SJCRH30 (cell line): ENCODE measurements at regions not wholly inside any gene's neighbourhood (a gene's known extent, or its start where the extent isn't known, plus 50 kb on each side); places are given as distances from the start of the nearest gene placed in this dataset.
A peak's percentile ranks its signal among the peaks of the same experiment; 100 is the strongest.

Source experiments
- DNase-seq, 2 experiments: peaks; one replicate each; pipeline ENCODE4 v3.0.0-alpha.2; 2015 to 2020
- H3K27ac ChIP-seq: fragments of 250-450 bp; sonication (Bioruptor Pico); 2 replicates; pipeline ENCODE4 v1.5.1; 2020; ENCODE audit warnings: mild to moderate bottlenecking, moderate library complexity
- H3K27me3 ChIP-seq: fragments of 250-450 bp; sonication (Bioruptor Pico); 2 replicates; pipeline ENCODE4 v1.5.1; 2020; ENCODE audit warnings: mild to moderate bottlenecking, moderate library complexity
- H3K36me3 ChIP-seq: fragments of 250-450 bp; sonication (Bioruptor Pico); 2 replicates; pipeline ENCODE4 v1.5.1; 2020; ENCODE audit warnings: mild to moderate bottlenecking, moderate library complexity
- H3K4me1 ChIP-seq: fragments of 250-450 bp; sonication (Bioruptor Pico); 2 replicates; pipeline ENCODE4 v1.5.1; 2020; ENCODE audit warnings: mild to moderate bottlenecking, moderate library complexity
- H3K4me3 ChIP-seq: fragments of 250-450 bp; sonication (Bioruptor Pico); 2 replicates; pipeline ENCODE4 v1.5.1; 2020; ENCODE audit warnings: mild to moderate bottlenecking, moderate library complexity
- H3K9me3 ChIP-seq: fragments of 250-450 bp; sonication (Bioruptor Pico); replicated peaks from 2 replicates; pipeline ENCODE4 v1.5.1; 2020; ENCODE audit warnings: mild to moderate bottlenecking, moderate library complexity

DNA sequence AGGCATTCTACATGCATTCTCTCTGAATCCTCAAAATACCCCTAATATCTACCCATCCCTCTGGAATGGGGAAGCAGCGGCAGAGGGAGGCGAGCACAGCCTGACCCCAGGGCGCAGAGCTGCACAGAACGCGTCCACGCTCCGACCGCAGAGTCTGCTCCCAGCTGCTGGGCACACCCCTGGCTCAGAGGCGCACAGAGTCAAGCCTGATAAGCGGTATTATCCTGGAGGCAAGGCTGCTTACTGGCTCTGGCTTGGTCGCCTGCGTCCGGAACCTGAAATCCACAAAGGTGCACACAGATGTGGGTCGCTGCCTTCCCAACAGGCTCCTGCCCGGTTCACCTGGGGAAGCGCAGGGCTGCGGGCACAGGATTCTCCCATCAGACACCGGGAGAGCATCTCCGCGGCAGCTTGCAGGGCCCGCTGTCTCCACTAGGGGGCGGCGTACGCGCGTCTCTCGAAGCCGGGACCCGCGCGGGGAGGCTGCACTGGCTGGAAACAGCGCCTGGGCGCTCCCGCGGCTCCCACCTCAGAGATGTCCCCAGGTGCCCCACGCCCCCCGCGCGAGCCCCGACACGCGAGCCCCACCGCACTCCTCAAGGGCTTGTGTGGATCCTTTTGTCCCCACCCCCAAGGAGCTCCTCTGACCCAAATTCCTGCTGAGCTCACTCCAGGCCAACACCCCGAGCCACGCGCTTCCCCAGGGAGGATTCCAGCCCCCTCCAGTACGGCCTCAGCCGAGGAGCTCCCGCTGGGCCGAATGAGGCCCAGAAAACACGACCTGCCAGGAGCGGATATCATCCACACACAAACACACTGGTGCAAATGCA, 120.1 kb upstream of the FZD10 start:
- Histone ChIP-seq H3K27ac (no peak overlapping the region), H3K36me3 (no peaks in the 10 kb centered on the region), H3K27me3 (no peaks in the 10 kb centered on the region), H3K4me3 (no peak overlapping the region), H3K9me3 (no peaks in the 10 kb centered on the region), H3K4me1 (no peaks in the 10 kb centered on the region)
- DNase-seq = no peak

DNA sequence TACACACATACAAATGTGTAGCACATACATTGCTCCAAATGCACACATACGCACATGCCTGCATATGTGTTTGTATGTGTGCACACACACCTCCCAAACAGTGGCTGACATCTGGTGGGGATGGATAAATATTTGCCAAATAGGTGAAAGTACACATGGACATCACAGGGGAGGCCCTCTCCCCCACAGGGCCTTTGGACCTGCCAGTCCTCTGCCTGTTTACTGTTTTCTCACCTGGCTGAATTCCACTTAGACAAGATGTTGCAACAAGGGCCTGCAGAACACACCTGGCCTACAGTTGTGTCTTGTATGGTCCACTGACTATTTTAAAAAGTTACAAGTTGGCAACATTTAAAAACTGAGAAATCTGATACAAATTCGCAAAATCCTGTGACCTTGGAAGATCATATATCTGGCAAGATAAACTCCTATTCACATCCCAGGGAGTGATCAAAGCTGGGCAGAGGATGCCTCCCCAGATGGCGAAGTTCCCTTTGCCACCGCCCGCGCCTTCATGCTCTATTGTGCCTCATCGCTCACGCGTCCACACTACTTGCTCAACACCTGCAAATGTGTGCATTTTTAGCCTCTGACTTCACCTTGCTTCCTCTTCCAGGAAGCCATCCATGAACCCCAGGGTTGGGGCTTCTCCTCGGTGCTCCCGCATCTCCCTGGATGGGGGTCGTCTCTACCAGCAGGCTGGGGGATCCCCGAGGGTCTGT, 118.4 kb upstream of the FZD10 start:
- H3K4me3 ChIP-seq = no peak overlapping the region
- H3K36me3 ChIP-seq = no peaks in the 10 kb centered on the region
- no peak for DNase-seq
- H3K27ac ChIP-seq = no peak overlapping the region
- no peaks in the 10 kb centered on the region for H3K27me3 ChIP-seq
- no peaks in the 10 kb centered on the region for H3K4me1 ChIP-seq
- H3K9me3 ChIP-seq = no peaks in the 10 kb centered on the region

DNA sequence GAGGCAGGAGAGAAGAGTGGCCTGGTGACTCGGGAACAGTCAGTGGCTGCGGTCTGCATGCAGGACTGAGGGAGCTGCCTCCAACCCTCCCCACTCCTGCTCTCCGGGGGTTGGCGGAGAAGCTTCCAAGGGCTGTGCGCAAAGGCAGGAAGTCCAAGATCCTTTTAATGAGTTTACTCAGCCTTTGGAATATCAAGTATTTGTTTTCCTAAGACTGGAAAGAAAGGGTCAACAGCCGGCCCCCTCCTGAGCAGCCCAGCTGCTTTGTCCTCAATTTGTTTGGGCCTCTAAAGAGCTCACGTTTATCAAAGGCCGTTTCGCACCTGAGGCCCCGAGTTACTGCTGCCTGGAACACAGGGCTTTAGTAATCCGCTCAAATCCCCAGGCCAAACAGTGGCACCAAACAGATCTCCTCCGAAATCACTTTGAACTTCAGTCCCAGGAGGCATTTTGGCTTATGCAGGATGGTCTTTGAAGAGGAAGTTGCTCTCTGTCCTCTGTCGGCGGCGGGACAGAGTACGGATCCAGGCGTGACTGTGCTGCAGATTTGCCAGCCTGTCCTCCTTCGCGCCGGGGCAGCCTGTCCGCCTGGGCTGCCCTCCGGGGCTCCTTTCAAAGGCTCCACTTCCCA, 117.2 kb upstream of the FZD10 start:
- no peaks in the 10 kb centered on the region for H3K27me3 ChIP-seq
- H3K4me1 ChIP-seq = no peaks in the 10 kb centered on the region
- no peak overlapping the region for H3K27ac ChIP-seq
- no peak overlapping the region for H3K4me3 ChIP-seq
- no peaks in the 10 kb centered on the region for H3K36me3 ChIP-seq
- no peaks in the 10 kb centered on the region for H3K9me3 ChIP-seq
- no peak for DNase-seq

DNA sequence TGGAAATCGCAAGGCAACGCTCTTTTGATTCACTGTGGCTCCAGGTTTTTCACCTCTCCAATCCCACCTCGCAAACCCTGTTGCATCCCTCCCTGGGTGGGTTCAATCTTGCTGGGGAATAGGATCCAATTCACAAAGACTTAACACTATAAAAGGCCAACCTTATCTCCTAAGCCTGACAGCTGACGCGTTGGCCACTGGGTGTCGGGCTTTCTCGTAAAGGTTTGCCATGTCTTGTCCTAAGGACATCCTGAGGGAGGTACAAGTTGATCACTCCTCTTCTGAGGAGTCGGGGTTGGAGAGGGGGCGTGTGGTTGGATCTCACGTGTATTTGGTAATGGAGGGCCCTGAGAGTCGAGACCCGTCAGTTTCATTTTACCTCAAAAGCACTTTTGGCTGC, 112.6 kb upstream of the FZD10 start:
- Histone ChIP-seq H3K27me3 (no peaks in the 10 kb centered on the region), H3K36me3 (no peaks in the 10 kb centered on the region), H3K4me3 (no peak overlapping the region), H3K9me3 (no peaks in the 10 kb centered on the region), H3K27ac (no peak overlapping the region), H3K4me1 (no peaks in the 10 kb centered on the region; the same call in 1 of the 2 replicates)
- no peak for DNase-seq

DNA sequence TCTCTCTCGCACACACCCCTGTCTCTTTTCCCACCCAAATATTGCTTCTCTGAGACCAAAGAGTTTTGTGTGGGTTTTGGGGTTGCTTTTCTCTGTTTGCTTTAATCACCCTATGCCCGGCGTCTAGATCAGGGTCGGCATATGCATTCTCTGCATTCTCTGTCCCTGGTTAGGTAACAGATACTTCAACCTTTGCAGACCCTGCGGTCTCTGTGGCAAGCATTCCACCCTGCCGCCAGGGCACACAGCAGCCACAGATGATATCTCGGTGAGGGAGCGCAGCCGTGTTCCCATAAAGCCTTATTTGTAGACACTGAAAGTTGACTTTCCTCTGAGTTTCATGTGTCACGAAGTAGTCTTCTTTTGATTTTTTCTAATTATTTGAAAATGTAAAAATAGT, 110.4 kb upstream of the FZD10 start:
- Histone ChIP-seq H3K4me3 (no peak overlapping the region), H3K9me3 (no peaks in the 10 kb centered on the region), H3K27ac (no peak overlapping the region), H3K36me3 (no peaks in the 10 kb centered on the region), H3K27me3 (no peaks in the 10 kb centered on the region), H3K4me1 (no peaks in the 10 kb centered on the region; the same call in 1 of the 2 replicates)
- DNase-seq = peak in 1 of 2 experiments; percentile 5

DNA sequence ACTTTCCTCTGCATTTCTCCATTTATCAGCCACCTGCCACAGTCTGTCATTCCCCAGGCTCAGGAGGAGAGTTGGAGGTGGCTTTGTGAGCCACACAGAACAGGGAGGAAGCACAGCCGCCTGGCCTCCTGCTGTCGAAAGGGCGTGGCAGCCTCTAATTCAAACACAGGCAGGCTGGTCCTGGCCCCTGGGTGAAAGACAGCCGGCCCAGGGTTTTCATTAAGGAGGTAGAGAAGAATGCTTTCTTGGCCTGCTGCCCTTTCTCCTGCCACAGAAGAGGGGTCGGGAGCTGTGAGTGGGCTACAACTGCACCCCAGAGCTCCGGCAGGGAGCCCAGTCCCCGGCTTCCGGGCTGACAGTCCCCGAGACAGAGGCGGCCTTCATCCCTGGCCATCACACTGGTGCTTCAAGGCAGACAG, 108.6 kb upstream of the FZD10 start:
- H3K27me3 ChIP-seq = no peaks in the 10 kb centered on the region
- DNase-seq = peak; percentile 77 to 86
- no peaks in the 10 kb centered on the region; the same call in 1 of the 2 replicates for H3K4me1 ChIP-seq
- no peaks in the 10 kb centered on the region for H3K36me3 ChIP-seq
- no peaks in the 10 kb centered on the region for H3K9me3 ChIP-seq
- H3K4me3 ChIP-seq = no peak overlapping the region
- no peak overlapping the region for H3K27ac ChIP-seq

DNA sequence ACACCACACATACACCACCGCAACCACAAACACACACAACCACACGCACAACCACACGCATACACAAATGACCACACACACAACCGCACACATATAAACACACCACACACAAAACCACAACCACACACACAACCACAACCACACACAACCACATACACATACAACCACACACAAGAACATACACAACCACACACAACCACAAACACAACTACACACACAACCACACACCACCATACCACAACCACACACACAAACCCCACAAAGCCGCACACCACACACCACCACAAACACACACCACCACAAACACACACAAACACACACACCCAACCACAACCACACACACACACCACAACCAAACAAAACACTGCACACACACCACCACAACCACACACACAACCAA, 107.5 kb upstream of the FZD10 start:
- no peaks in the 10 kb centered on the region for H3K9me3 ChIP-seq
- H3K36me3 ChIP-seq = no peaks in the 10 kb centered on the region
- H3K27me3 ChIP-seq = no peaks in the 10 kb centered on the region
- no peak overlapping the region for H3K4me3 ChIP-seq
- H3K27ac ChIP-seq = no peak overlapping the region
- H3K4me1 ChIP-seq = no peaks in the 10 kb centered on the region; the same call in 1 of the 2 replicates
- no peak for DNase-seq

DNA sequence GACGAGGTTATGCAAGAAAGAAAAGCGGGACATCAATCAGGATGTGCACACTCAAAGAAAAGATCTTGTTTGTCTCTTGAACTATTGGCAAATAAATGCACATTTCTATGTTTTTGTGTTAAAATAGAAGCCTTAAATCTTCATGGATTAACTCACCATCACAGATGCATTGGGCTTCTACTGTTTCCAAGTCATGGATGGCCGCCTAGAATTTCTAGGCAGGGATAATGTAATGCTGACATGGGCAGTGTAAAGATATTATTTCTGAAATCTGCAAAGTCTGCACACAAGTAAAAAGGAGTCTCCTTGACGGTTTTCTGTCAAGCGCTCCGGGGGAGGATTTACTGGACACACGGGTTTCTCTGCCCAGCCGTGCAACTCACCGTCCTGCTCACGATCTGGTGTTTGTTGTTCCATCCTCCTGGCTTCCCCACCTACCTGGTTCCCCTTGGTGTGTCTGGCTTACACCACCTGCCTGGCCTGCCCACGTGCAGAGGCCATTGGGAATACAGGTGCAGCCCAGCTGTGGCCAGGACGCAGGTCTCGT, 103.3 kb upstream of the FZD10 start:
- H3K4me3 ChIP-seq = no peak overlapping the region
- H3K9me3 ChIP-seq = no peaks in the 10 kb centered on the region
- no peaks in the 10 kb centered on the region for H3K36me3 ChIP-seq
- H3K27ac ChIP-seq = no peak overlapping the region
- no peaks in the 10 kb centered on the region for H3K27me3 ChIP-seq
- no peak for DNase-seq
- H3K4me1 ChIP-seq = no peaks in the 10 kb centered on the region; the same call in 1 of the 2 replicates

DNA sequence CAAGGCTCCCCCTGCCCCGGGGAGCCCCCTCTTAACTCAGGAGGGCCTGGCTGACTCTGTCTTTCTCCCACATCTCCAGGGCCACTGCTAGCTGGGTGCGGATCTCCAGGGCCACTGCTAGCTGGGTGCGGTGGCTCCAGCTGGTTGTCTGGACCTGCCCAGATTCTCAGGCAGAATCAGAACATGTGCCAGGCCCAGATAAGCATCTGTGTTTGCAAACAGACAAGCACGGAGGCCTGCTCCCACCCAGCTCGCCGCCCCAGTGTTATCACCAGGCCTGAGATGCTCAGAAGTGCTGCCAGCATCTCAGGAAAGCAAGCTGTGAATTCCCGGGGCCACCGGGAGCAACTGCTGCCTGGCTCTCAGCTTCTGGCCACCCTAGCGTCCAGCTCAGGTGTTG, 98.4 kb upstream of the FZD10 start:
- no peak for DNase-seq
- Histone ChIP-seq H3K27ac (no peak overlapping the region), H3K27me3 (no peaks in the 10 kb centered on the region), H3K4me3 (no peak overlapping the region), H3K36me3 (no peaks in the 10 kb centered on the region), H3K9me3 (no peaks in the 10 kb centered on the region), H3K4me1 (no peaks in the 10 kb centered on the region)

DNA sequence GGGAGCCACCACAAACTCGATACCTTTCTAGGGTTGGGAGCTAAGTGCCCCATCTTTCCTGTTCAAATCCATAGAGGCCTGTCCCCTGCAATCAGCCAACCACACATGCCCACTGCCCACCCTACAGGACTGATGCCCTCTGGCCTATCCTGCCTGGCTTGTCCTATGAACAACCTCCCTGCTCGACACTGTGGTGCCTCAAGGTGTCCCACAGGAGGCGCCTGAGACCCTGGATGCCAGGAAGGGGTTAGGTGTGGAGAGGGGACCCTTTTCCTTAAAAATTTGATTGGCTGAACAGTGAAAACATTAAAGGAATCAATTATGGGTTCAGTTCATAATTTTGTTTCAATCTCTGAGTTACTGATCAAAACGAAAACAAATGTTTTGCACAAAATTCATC, 97.3 kb upstream of the FZD10 start:
- Histone ChIP-seq H3K27me3 (no peaks in the 10 kb centered on the region), H3K9me3 (no peaks in the 10 kb centered on the region), H3K4me3 (no peak overlapping the region), H3K4me1 (no peaks in the 10 kb centered on the region), H3K27ac (no peak overlapping the region), H3K36me3 (no peaks in the 10 kb centered on the region)
- no peak for DNase-seq

DNA sequence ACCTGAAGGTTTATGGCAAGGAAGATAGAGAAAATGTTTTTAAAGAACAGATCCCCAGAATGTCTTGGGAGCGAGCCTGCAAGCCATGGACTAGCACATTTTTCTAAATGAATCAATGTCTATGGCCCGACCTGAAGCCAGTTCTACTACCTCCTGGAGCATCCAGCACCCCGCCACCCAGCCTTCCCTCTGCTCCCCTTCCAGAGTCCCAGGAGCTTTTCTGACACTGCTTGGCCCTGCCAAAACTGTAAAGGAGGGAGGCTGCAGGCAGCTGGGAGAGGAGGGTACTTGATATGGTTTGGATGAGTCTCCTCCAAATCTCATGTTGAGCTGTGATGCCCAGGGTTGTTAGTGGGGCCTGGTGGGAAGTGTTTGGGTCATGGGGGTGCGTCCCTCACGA, 95.5 kb upstream of the FZD10 start:
- H3K27ac ChIP-seq = no peak overlapping the region
- no peak overlapping the region for H3K4me3 ChIP-seq
- no peaks in the 10 kb centered on the region for H3K27me3 ChIP-seq
- no peaks in the 10 kb centered on the region for H3K9me3 ChIP-seq
- no peak for DNase-seq
- no peaks in the 10 kb centered on the region for H3K36me3 ChIP-seq
- H3K4me1 ChIP-seq = no peaks in the 10 kb centered on the region

DNA sequence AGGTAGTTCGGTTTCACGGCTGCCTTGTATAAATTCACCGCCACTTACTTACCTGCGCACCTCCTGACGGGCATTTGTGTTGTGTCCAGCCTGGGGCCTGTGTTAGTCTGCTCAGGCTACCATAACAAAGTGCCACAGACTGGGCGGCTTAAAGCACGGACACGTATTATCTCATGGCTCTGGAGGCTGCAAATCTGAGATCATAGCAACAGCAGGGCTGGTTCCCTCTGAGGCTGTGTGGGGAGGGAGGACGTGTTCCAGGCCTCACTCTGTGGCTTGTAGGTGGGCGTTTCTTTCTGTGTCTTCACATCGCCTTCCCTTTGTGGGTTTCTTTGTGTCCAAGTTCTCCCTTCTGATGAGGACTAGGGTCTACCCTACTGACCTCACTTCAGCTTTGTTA, 93.5 kb upstream of the FZD10 start:
- no peaks in the 10 kb centered on the region for H3K9me3 ChIP-seq
- no peaks in the 10 kb centered on the region for H3K4me1 ChIP-seq
- no peak for DNase-seq
- H3K36me3 ChIP-seq = no peaks in the 10 kb centered on the region
- H3K27me3 ChIP-seq = no peaks in the 10 kb centered on the region
- H3K27ac ChIP-seq = no peak overlapping the region
- no peak overlapping the region for H3K4me3 ChIP-seq

DNA sequence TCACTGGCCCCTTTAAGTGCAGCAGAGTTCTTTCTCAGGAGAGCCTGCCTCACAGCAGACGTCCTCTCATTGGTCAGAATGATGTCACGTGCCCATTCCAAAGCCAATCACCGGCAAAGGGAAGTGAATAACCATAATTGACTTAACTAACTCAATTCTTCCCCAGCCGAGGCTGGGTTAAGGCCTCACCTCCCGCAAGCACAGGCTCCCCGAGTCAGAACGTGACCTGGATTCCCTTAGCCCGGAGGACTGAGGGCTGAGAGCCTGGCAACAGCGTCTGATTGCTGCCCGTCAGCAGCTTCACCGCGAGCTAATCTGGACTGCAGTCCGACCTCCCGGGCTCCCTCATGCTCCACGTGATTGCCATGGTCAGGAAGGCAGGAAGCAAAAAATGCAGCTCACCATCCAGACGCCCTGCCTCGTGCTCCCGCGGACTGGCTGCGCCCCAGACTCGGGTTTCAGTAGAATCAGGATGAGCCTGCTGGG, 92.1 kb upstream of the FZD10 start:
- H3K4me3 ChIP-seq = no peak overlapping the region
- DNase-seq = peak in 1 of 2 experiments; percentile 27
- no peaks in the 10 kb centered on the region for H3K9me3 ChIP-seq

DNA sequence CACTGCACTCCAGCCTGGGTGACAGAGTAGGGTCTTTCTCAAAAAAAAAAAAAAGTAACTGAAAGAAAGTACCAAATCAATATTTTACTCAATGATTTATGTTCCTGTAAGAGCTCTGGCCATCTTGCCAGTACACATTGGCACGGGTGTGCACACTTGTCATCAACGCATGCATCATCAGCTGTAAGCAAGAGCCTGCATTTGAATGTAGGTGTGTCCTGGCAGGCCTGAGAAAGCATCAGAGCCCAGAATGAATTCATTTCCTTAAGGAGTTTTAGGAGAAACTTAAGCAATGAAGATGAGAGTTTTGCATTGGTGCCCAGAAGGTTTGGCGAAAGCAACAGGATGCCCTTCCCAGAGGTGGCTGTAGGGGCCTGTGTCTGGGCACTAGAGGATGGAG, 88.5 kb upstream of the FZD10 start:
- no peak overlapping the region for H3K27ac ChIP-seq

More for the DNA sequence above, 92.1 kb upstream of the FZD10 start:
- Histone ChIP-seq H3K4me1 (no peaks in the 10 kb centered on the region), H3K36me3 (no peaks in the 10 kb centered on the region), H3K27me3 (no peaks in the 10 kb centered on the region), H3K27ac (no peak overlapping the region)

More for the DNA sequence above, 88.5 kb upstream of the FZD10 start:
- H3K27me3 ChIP-seq = no peaks in the 10 kb centered on the region
- DNase-seq = no peak
- H3K4me1 ChIP-seq = no peaks in the 10 kb centered on the region
- no peaks in the 10 kb centered on the region for H3K9me3 ChIP-seq
- H3K36me3 ChIP-seq = no peaks in the 10 kb centered on the region
- H3K4me3 ChIP-seq = no peak overlapping the region
